Mammary epithelial cell (primary cell): ENCODE measurements at regions not wholly inside any gene's neighbourhood (a gene's known extent, or its start where the extent isn't known, plus 50 kb on each side); places are given as distances from the start of the nearest gene placed in this dataset.

Experiments
- EZH2 ChIP-seq: IDR thresholded peaks from 2 replicates; pipeline ENCODE4 v1.6.1; 2012; ENCODE audit warnings: low read length, inconsistent platforms, borderline replicate concordance
- TF ChIP-seq, protein P1 (sequence below), 2 donors: IDR thresholded peaks in 1 of 2; conservative IDR thresholded peaks in 1 of 2; 2 replicates each; pipeline ENCODE4 v1.5.1; 2011 to 2012; ENCODE audit warnings: inconsistent platforms in 2 of 2, low read length in 2 of 2, mild to moderate bottlenecking in 2 of 2, control low read depth in 1 of 2, low read depth in 1 of 2; ENCODE audit not compliant: insufficient read depth in 1 of 2; ENCODE audit errors: extremely low read depth in 1 of 2

DNA sequence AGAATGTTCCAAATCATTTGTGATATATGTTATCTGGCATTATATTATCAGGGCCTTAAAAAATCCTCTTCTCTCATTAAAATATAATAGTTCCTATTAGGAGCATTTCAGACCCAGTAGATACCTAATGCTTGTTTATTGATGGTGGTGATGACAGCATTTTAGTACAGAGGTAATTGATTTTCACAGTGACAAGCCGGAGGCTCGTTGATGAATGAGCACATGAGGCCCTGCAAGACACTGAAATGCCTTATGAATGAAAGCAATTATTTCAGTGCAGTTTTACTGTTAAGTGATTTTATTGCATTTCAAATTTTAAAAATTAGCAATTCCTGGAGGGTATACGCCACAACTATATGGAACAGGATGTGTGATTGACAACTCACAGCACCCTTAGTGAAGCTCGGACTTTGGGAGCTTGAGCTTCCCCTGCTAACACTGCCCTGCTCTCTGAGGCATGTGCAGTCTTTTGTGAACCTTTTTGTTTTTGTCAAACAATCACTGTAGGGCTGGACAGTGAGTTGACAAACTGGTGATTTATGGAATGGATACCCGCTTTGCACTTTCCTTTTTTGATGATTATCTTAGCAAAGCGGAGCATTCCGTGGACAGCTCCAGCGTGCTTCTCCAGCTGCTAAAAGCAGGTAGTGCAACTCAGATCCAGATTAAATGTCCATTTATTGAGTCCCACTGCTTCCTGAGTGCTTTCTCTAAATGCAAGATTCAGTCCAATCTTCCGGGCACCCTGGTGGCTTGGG, 187.0 kb upstream of the ATP10A start:
- TF ChIP-seq, protein P1, sequence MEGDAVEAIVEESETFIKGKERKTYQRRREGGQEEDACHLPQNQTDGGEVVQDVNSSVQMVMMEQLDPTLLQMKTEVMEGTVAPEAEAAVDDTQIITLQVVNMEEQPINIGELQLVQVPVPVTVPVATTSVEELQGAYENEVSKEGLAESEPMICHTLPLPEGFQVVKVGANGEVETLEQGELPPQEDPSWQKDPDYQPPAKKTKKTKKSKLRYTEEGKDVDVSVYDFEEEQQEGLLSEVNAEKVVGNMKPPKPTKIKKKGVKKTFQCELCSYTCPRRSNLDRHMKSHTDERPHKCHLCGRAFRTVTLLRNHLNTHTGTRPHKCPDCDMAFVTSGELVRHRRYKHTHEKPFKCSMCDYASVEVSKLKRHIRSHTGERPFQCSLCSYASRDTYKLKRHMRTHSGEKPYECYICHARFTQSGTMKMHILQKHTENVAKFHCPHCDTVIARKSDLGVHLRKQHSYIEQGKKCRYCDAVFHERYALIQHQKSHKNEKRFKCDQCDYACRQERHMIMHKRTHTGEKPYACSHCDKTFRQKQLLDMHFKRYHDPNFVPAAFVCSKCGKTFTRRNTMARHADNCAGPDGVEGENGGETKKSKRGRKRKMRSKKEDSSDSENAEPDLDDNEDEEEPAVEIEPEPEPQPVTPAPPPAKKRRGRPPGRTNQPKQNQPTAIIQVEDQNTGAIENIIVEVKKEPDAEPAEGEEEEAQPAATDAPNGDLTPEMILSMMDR (conservative IDR thresholded peaks at IDR 0.05 in 1 of 2, IDR thresholded peaks at IDR 0.05 in 1 of 2; ENCODE audit: extremely low read depth in 1 of 2, insufficient read depth in 1 of 2, low read depth in 1 of 2, low read length in 2 of 2), result no peak
- no peak for TF ChIP-seq EZH2
